Left lung (tissue), 4 donors: ENCODE measurements at regions not wholly inside any gene's neighbourhood (a gene's known extent, or its start where the extent isn't known, plus 50 kb on each side); places are given as distances from the start of the nearest gene placed in this dataset.
"Not testable (repeated sequence)": the region's sequence is repeated elsewhere in the genome, so short reads cannot be mapped to it uniquely, and the experiment has no call there.

Source experiments
- ATAC-seq: fragments of 200-7000 bp; cut with Tn5 transposase; one replicate; pipeline ENCODE4 v1.9.1; 2020; ENCODE audit warnings: moderate library complexity
- DNase-seq, 4 donors: peaks; one replicate each; pipeline ENCODE4 v3.0.0-alpha.2; 2013 to 2020
- H3K27ac ChIP-seq, 2 donors: fragments of 200-600 bp; sonication (generic) in 1 of 2; one replicate each; pipeline versions ENCODE4 v1.5.0 to v1.8.0; 2020 to 2021
- H3K27me3 ChIP-seq, 2 donors: fragments of 200-600 bp; sonication (generic) in 1 of 2; one replicate each; pipeline versions ENCODE4 v1.5.0 to v1.8.0; 2020 to 2021
- H3K36me3 ChIP-seq, 2 donors: fragments of 200-600 bp; sonication (generic) in 1 of 2; one replicate each; pipeline versions ENCODE4 v1.5.0 to v1.8.0; 2020 to 2021
- H3K4me1 ChIP-seq, 2 donors: fragments of 200-600 bp; one replicate each; pipeline ENCODE4 v1.8.0; 2021
- H3K4me3 ChIP-seq, 2 donors: fragments of 200-600 bp; sonication (generic) in 1 of 2; one replicate each; pipeline versions ENCODE4 v1.5.0 to v1.8.0; 2020 to 2021; ENCODE audit warnings: mild to moderate bottlenecking in 1 of 2
- H3K9me3 ChIP-seq, 2 donors: fragments of 200-600 bp; sonication (generic) in 1 of 2; one replicate each; pipeline versions ENCODE4 v1.5.0 to v1.8.0; 2020 to 2021
- CTCF ChIP-seq, 2 donors: fragments of 200-600 bp; sonication (generic) in 1 of 2; IDR thresholded peaks; one replicate each; pipeline versions ENCODE4 v1.5.0 to v1.8.0; 2021; ENCODE audit warnings: antibody characterized with exemption in 2 of 2
- intact Hi-C, 2 donors: fragments of 100-400 bp; cut with DNase I; formaldehyde crosslinking; loops; one replicate each; pipeline versions ENCODE4 v1.11.2 to v1.14.2; 2022
- donor health status: DM: no; HTN: yes; CAD: no.
- donor health status: DM: no; HTN: no; CAD: no.

- DNase-seq (no peak), ATAC-seq (no peak)
- Histone ChIP-seq H3K9me3 (peaks cover 0 to 13% of the 10 kb centered on the region in 2 donors), H3K4me1 (no peaks in the 10 kb centered on the region), H3K4me3 (no peak overlapping the region), H3K27ac (no peak overlapping the region), H3K27me3 (no peaks in the 10 kb centered on the region), H3K36me3 (no peaks in the 10 kb centered on the region)
- intact Hi-C loops = no loop called here
- TF ChIP-seq CTCF (IDR thresholded peaks at IDR 0.05) = no peak
Observed at GRCh38 chr4:31474221-31474620, 754.1 kb downstream of the PCDH7 start.

- Histone ChIP-seq H3K4me3 (no peak overlapping the region), H3K27ac (no peak overlapping the region), H3K4me1 (no peaks in the 10 kb centered on the region), H3K27me3 (no peaks in the 10 kb centered on the region), H3K36me3 (no peaks in the 10 kb centered on the region), H3K9me3 (peaks cover 0 to 5% of the 10 kb centered on the region in 2 donors)
- DNase-seq = no peak
- no peak for TF ChIP-seq CTCF (IDR thresholded peaks at IDR 0.05)
- intact Hi-C loops = no loop called here
- no peak for ATAC-seq
Observed at GRCh38 chr4:31482691-31483090, 762.5 kb downstream of the PCDH7 start.

- intact Hi-C loops, H3K4me3 ChIP-seq, DNase-seq, ATAC-seq, H3K36me3 ChIP-seq, H3K27ac ChIP-seq, H3K9me3 ChIP-seq, H3K27me3 ChIP-seq, H3K4me1 ChIP-seq: not testable (repeated sequence)
Observed at GRCh38 chr4:31499216-31499615, 779.0 kb downstream of the PCDH7 start.

GRCh38 chr4:31516520-31516919, 796.4 kb downstream of the PCDH7 start:
- no peak for DNase-seq
- ATAC-seq = no peak
- TF ChIP-seq CTCF (IDR thresholded peaks at IDR 0.05) = no peak
- no peaks in the 10 kb centered on the region for H3K9me3 ChIP-seq
- no peaks in the 10 kb centered on the region for H3K36me3 ChIP-seq
- H3K27me3 ChIP-seq = no peaks in the 10 kb centered on the region
- H3K4me3 ChIP-seq = no peak overlapping the region
- intact Hi-C loops = no loop called here
- H3K4me1 ChIP-seq = no peaks in the 10 kb centered on the region
- H3K27ac ChIP-seq = no peak overlapping the region

GRCh38 chr4:31518796-31519250, 798.7 kb downstream of the PCDH7 start:
- H3K4me3 ChIP-seq = no peak overlapping the region
- no peak overlapping the region for H3K27ac ChIP-seq
- ATAC-seq (peak; percentile 47), DNase-seq (no peak)
- peaks cover 0 to 1% of the 10 kb centered on the region in 2 donors for H3K9me3 ChIP-seq
- no peak for TF ChIP-seq CTCF (IDR thresholded peaks at IDR 0.05)
- no peaks in the 10 kb centered on the region for H3K27me3 ChIP-seq
- H3K4me1 ChIP-seq = no peaks in the 10 kb centered on the region
- intact Hi-C loops = no loop called here
- no peaks in the 10 kb centered on the region for H3K36me3 ChIP-seq

- H3K4me1 ChIP-seq = no peaks in the 10 kb centered on the region
- DNase-seq = peak in 1 of 4 donors; percentile 17
- intact Hi-C loops = no loop called here
Observed at GRCh38 chr4:31530555-31530954, 810.4 kb downstream of the PCDH7 start.

More at GRCh38 chr4:31530555-31530954, 810.4 kb downstream of the PCDH7 start:
- ATAC-seq = no peak
- Histone ChIP-seq H3K27ac (no peak overlapping the region), H3K36me3 (no peaks in the 10 kb centered on the region), H3K4me3 (no peak overlapping the region), H3K9me3 (peaks cover 0 to 15% of the 10 kb centered on the region in 2 donors), H3K27me3 (no peaks in the 10 kb centered on the region)
- TF ChIP-seq CTCF (IDR thresholded peaks at IDR 0.05) = no peak
